ENCODE measurements at regions not wholly inside any gene's neighbourhood (a gene's known extent, or its start where the extent isn't known, plus 50 kb on each side); places are given as distances from the start of the nearest gene placed in this dataset.

DNA sequence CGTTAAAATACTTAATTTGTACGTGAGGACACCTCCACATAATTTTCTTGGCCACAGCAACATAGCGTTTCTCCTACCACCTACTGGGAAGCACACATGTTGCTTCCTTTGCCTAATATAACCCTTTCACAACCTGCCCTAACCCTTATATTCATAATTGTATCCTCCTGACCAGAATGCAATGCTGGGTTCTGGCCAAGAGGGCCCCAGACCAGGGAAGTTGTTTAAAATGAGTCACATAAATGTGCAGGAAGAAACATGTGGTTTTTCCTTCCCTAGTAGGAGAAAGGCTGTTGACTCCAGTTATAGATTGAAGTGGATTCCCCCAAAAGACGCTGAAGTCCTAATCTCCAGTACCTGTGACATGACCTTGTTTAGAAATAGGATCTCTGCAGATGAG is 187.3 kb downstream of the NUFIP1 start:
- H3K36me3 ChIP-seq (ENCODE audit: control insufficient read depth, insufficient read depth, low read length) = no peaks in the 10 kb centered on the region
- in situ Hi-C loops (cut with MboI) = no loop called here
- H3K4me1 ChIP-seq (replicated peaks in 1 of 2; ENCODE audit: control insufficient read depth in 2 of 2, insufficient read depth in 2 of 2, low read length in 2 of 2) = no peaks in the 10 kb centered on the region
- TF ChIP-seq POLR2AphosphoS5 (IDR thresholded peaks at IDR 0.05; ENCODE audit: control insufficient read depth, insufficient read depth, low read depth, low read length) = no peak
- TF ChIP-seq MEIS2 (IDR thresholded peaks at IDR 0.05; ENCODE audit: partially characterized antibody) = no peak
- TF ChIP-seq ZNF347 (CRISPR knock-in tag; IDR thresholded peaks at IDR 0.05; ENCODE audit: low read depth) = no peak
- TF ChIP-seq ZNF384 (IDR thresholded peaks at IDR 0.05; ENCODE audit: low read depth, low read length) = no peak
- TF ChIP-seq TEAD1 (CRISPR knock-in tag; IDR thresholded peaks at IDR 0.05) = no peak
- no peak for TF ChIP-seq FOXA3 (CRISPR knock-in tag; conservative IDR thresholded peaks at IDR 0.05 in 1 of 2, IDR thresholded peaks at IDR 0.05 in 1 of 2)
- TF ChIP-seq SRSF3 (IDR thresholded peaks at IDR 0.05; ENCODE audit: insufficient read depth, low read length) = no peak
- no peak for TF ChIP-seq LARP7 (IDR thresholded peaks at IDR 0.05)
- intact Hi-C loops (cut with micrococcal nuclease) = no loop called here
- WGBS (ENCODE audit: insufficient coverage, low coverage, missing lambda C conversion rate) = 0% methylated on average over 4 of the region's 4 CpGs
- H3K4me3 ChIP-seq = no peak overlapping the region
- no peak for ATAC-seq
- ChIA-PET CTCF (ENCODE audit: low intra/inter-chr PET ratio) (no interaction called here), POLR2A (no interaction called here)
- no peaks in the 10 kb centered on the region for H4K20me1 ChIP-seq (replicated peaks; ENCODE audit: control insufficient read depth, insufficient read depth, low read length)
- no peaks in the 10 kb centered on the region for H3K9me3 ChIP-seq (replicated peaks; ENCODE audit: control insufficient read depth, insufficient read depth, low read depth, low read length)
- no TSS peak for BruUV-seq (replicated peaks)
- DNase-seq (ENCODE audit: extremely low read depth in 1 of 4, low spot score in 3 of 4) = no peak
- H3K27me3 ChIP-seq (ENCODE audit: control insufficient read depth in 2 of 2, insufficient read depth in 2 of 2, low read length in 2 of 2) = peaks cover 0 to 9% of the 10 kb centered on the region in 2 experiments; a peak in 1 of 5 replicates
- H3K9me1 ChIP-seq (ENCODE audit: control insufficient read depth, insufficient read depth, low read length) = no peaks in the 10 kb centered on the region
- FAIRE-seq = no peak
- H2AFZ ChIP-seq (ENCODE audit: low read depth, low read length) = no peak overlapping the region
- no peak overlapping the region for H3K4me2 ChIP-seq (ENCODE audit: insufficient read depth, low read length)
- no peak overlapping the region for H3K27ac ChIP-seq (ENCODE audit: extremely low read depth, low read depth, low read length)
- H3K79me2 ChIP-seq (ENCODE audit: control insufficient read depth, insufficient read depth, low read length) = no peaks in the 10 kb centered on the region
- no peak overlapping the region for H3K9ac ChIP-seq (ENCODE audit: insufficient read depth in 1 of 2, low read depth in 2 of 2, low read length in 2 of 2)
